Lung (tissue), 11 donors: ENCODE measurements at regions not wholly inside any gene's neighbourhood (a gene's known extent, or its start where the extent isn't known, plus 50 kb on each side); places are given as distances from the start of the nearest gene placed in this dataset.

Experiments
- ATAC-seq: fragments of 200-7000 bp; cut with Tn5 transposase; one replicate; pipeline ENCODE4 v1.9.1; 2020; ENCODE audit warnings: moderate number of reproducible peaks; ENCODE audit not compliant: insufficient read depth, low FRiP score
- DNase-seq, 3 donors: peaks; one replicate each; pipeline ENCODE4 v3.0.0-alpha.2; 2013 to 2017
- H3K27ac ChIP-seq, 2 donors: one replicate each; pipeline ENCODE4 v1.5.1; 2013; ENCODE audit warnings: mild to moderate bottlenecking in 2 of 2, moderate library complexity in 2 of 2, control low read depth in 1 of 2, inconsistent platforms in 1 of 2, low read depth in 1 of 2, low read length in 1 of 2
- H3K27me3 ChIP-seq, 3 donors: one replicate each; pipeline ENCODE4 v1.5.1; 2013; ENCODE audit warnings: low read length in 2 of 3; ENCODE audit not compliant: control insufficient read depth in 3 of 3, insufficient read depth in 3 of 3
- H3K36me3 ChIP-seq, 4 donors: one replicate each; pipeline ENCODE4 v1.5.1; 2013; ENCODE audit warnings: low read length in 4 of 4, mild to moderate bottlenecking in 1 of 4, moderate library complexity in 1 of 4; ENCODE audit not compliant: control insufficient read depth in 4 of 4, insufficient read depth in 4 of 4
- H3K4me1 ChIP-seq, 5 donors: one replicate each; pipeline ENCODE4 v1.5.1; 2013; ENCODE audit warnings: low read length in 5 of 5, mild to moderate bottlenecking in 2 of 5, moderate library complexity in 1 of 5; ENCODE audit not compliant: control insufficient read depth in 5 of 5, insufficient read depth in 5 of 5
- H3K4me3 ChIP-seq: one replicate; pipeline ENCODE4 v1.5.1; 2013; ENCODE audit warnings: mild to moderate bottlenecking, control low read depth, moderate library complexity
- H3K9ac ChIP-seq, 2 donors: one replicate each; pipeline ENCODE4 v1.5.1; 2013; ENCODE audit warnings: low read length in 2 of 2, control low read depth in 1 of 2; ENCODE audit not compliant: insufficient read depth in 1 of 2
- H3K9me3 ChIP-seq, 4 donors: one replicate each; pipeline ENCODE4 v1.5.1; 2013; ENCODE audit warnings: low read length in 3 of 4, mild to moderate bottlenecking in 1 of 4, moderate library complexity in 1 of 4; ENCODE audit not compliant: control insufficient read depth in 4 of 4, insufficient read depth in 3 of 4
- WGBS, 2 donors: extraction: QIAGEN DNeasy Blood & Tissue Kit; methylation state at CpG; one replicate each; pipeline ENCODE4 v1.1.7; 2013; 5-methylcytosine and 5-hydroxymethylcytosine counted together
- TF ChIP-seq, protein P1 (sequence below): IDR thresholded peaks from 2 replicates; pipeline ENCODE4 v1.5.1; 2012; ENCODE audit warnings: mild to moderate bottlenecking; ENCODE audit errors: control extremely low read depth, extremely low read depth
- donor health status: control.
- donor health status: control.
- donor health status: Bipolar disorder and iron deficiency.
- donor health status: healthy.
- donor health status: DM: yes; HTN: yes; CAD: no.

DNA sequence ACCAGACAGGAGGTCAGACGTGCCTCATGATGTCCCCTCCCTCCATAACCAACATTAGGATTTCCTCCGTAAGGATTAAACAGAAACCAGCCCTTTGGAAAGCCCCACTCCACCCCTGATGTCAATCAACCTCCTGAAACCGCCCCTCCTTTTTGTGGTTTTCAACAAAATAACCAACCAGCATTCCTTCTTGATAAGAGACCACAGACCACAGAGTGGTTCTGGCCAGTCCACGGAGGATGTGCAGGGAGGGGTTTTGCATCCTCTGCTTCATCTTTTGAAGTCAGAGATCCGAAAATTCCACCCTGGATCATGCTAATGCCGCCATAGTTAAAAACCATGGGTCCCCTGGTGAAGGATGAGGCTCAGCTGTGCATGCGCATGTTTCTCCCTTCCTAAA lies 180.0 kb upstream of the CCDC150 start:
- TF ChIP-seq, protein P1, sequence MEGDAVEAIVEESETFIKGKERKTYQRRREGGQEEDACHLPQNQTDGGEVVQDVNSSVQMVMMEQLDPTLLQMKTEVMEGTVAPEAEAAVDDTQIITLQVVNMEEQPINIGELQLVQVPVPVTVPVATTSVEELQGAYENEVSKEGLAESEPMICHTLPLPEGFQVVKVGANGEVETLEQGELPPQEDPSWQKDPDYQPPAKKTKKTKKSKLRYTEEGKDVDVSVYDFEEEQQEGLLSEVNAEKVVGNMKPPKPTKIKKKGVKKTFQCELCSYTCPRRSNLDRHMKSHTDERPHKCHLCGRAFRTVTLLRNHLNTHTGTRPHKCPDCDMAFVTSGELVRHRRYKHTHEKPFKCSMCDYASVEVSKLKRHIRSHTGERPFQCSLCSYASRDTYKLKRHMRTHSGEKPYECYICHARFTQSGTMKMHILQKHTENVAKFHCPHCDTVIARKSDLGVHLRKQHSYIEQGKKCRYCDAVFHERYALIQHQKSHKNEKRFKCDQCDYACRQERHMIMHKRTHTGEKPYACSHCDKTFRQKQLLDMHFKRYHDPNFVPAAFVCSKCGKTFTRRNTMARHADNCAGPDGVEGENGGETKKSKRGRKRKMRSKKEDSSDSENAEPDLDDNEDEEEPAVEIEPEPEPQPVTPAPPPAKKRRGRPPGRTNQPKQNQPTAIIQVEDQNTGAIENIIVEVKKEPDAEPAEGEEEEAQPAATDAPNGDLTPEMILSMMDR: no peak
- Histone ChIP-seq H3K27ac (no peak overlapping the region), H3K4me1 (peaks cover 0 to 2% (median 0%) of the 10 kb centered on the region in 5 donors), H3K9me3 (no peaks in the 10 kb centered on the region), H3K27me3 (no peaks in the 10 kb centered on the region), H3K4me3 (no peak overlapping the region), H3K36me3 (no peaks in the 10 kb centered on the region), H3K9ac (no peak overlapping the region)
- no peak for DNase-seq
- 24 to 35% methylated on average over 7 of the region's 7 CpGs for WGBS, 2 donors
- ATAC-seq: no peak

DNA sequence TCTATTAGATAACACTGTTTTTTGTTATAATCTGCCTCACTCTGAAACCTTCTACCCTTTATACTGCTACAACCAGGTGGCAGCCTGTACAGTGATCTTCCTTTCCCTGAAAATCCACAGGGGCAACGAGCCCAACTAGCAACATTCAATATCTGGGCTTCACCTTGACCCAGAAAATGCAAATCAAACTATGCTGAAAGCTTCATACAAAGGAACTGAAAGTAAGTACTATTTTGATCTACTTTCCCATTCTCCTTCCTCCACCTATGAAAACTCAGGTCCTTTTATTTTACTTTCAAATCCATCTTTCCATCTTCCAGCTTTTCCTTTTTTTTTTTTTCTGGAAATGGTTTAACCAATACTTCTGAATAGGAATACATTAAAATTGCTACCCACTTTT lies 175.8 kb upstream of the CCDC150 start:
- peaks cover 0 to 2% (median 0%) of the 10 kb centered on the region in 5 donors for H3K4me1 ChIP-seq
- TF ChIP-seq, protein P1: no peak
- H3K27me3 ChIP-seq: no peaks in the 10 kb centered on the region
- no peak overlapping the region for H3K9ac ChIP-seq
- DNase-seq: no peak
- H3K9me3 ChIP-seq: no peaks in the 10 kb centered on the region
- no peak for ATAC-seq
- 59 to 83% methylated on average over 1 of the region's 1 CpG for WGBS, 2 donors
- H3K36me3 ChIP-seq: no peaks in the 10 kb centered on the region
- H3K4me3 ChIP-seq: no peak overlapping the region
- H3K27ac ChIP-seq: no peak overlapping the region

DNA sequence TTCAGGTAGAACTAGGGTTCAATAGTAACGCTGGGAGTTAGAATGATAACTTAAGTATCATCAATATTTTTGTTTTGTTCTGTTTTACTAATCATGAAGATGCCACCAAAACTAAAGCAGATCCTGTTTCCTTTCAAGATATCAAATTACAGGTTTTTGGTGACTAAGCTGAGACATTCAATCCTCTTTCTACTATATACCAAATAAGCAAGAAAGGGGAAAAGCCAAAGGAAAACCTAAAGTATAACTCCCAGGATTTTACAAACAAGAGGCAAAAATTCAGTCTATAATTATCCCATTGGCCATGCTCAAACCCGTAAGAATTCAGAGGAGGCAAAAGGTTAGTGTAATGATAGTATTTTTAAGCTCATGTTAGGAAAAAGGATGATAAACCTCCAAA lies 175.2 kb upstream of the CCDC150 start:
- Histone ChIP-seq H3K4me1 (peaks cover 0 to 2% (median 0%) of the 10 kb centered on the region in 5 donors), H3K36me3 (no peaks in the 10 kb centered on the region), H3K27me3 (no peaks in the 10 kb centered on the region), H3K4me3 (no peak overlapping the region), H3K27ac (no peak overlapping the region), H3K9ac (no peak overlapping the region), H3K9me3 (no peaks in the 10 kb centered on the region)
- DNase-seq: no peak
- TF ChIP-seq, protein P1: no peak
- no peak for ATAC-seq
- WGBS, 2 donors: 95 to 96% methylated on average over 2 of the region's 2 CpGs

DNA sequence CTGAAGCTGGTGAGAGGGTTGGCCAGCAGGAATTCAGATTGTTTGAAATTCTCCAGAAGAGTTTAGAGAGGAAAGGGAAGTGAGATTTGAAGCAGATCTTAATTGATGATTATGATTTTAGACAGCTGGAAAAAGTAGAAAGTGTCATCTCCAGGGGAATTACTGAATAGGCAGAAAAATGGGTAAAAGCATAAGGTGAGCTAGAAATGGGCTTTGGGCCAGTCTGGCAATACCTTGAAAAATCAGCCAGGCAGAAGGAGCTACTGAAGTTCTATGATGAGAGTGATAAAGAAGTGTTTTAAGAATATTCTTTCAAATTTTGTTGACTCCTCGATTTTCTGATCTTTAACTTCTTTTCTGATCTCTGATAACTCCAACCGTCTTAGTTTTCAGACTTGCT lies 172.9 kb upstream of the CCDC150 start:
- Histone ChIP-seq H3K9me3 (no peaks in the 10 kb centered on the region), H3K27me3 (no peaks in the 10 kb centered on the region), H3K4me1 (peaks cover 0 to 2% (median 0%) of the 10 kb centered on the region in 5 donors), H3K9ac (no peak overlapping the region), H3K36me3 (no peaks in the 10 kb centered on the region), H3K4me3 (no peak overlapping the region), H3K27ac (no peak overlapping the region)
- no peak for DNase-seq
- no peak for ATAC-seq
- TF ChIP-seq, protein P1: no peak
- WGBS, 2 donors: 74 to 88% methylated on average over 2 of the region's 2 CpGs
